ENCODE measurements at regions not wholly inside any gene's neighbourhood (a gene's known extent, or its start where the extent isn't known, plus 50 kb on each side); places are given as distances from the start of the nearest gene placed in this dataset.
"Not testable (repeated sequence)": the region's sequence is repeated elsewhere in the genome, so short reads cannot be mapped to it uniquely, and the experiment has no call there.

DNA sequence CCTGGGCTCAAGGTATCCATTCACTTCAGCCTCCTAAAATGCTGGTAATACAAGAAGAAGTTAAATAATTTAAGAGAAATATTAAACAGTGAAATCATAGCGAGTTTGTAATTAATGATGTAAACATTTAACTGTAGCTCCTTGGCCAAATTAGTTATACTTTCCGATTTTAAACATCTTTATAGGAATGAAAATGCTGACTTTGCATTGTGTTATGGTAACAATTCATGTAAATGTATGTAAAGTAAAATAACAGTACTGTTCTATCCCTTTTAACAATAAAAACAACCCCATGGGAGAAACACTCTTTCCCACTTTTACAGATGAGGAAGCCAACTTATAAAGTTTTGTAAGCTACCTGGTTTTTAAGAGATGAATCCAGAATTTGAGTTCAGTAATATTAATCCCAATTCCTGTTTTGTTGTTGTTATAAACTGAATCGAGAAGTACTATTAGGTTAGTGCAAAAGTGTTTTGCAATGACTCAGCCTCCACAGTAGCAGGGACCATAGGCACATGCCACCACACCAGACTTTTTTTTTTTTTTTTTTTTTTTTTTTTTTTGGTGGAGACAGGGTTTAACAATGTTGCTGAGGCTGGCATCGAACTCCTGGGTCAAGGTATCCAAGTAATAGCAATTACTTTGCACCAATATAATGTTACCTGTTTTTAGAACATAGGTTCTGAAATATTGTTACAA is 1360.4 kb downstream of the BRINP3 start:
- TF ChIP-seq CTCF (IDR thresholded peaks at IDR 0.05; ENCODE audit: low read depth, low read length), result no peak
- no peak overlapping the region for H3K4me3 ChIP-seq (ENCODE audit: low read depth, low read length)
- in situ Hi-C loops (cut with HindIII; ENCODE audit: low sequenced_read_pairs), result no loop called here
- DNase-seq (ENCODE audit: low read depth, low spot score), result no peak

DNA sequence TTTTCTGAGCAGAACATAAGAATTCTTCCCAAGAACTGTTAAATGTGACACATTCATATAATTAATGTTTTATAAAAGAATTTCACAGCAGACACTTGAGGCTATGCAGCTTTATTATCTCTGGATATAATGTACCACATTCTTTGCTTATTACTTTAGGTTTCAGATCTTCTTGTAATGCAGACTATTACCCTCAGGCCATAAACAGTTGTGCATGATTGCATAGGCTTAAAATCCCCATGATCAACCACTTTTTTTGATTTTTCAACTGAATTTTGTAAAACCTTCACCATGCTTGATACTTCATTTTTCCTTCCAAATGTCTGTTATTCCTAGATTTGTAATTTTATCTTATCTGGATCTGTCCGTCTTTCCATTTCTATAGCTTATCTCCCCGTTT is 1355.7 kb downstream of the BRINP3 start:
- no peak for DNase-seq (ENCODE audit: low read depth, low spot score)
- no peak for TF ChIP-seq CTCF (IDR thresholded peaks at IDR 0.05; ENCODE audit: low read depth, low read length)
- in situ Hi-C loops (cut with HindIII; ENCODE audit: low sequenced_read_pairs), result no loop called here
- H3K4me3 ChIP-seq (ENCODE audit: low read depth, low read length), result no peak overlapping the region

- in situ Hi-C loops (cut with HindIII; ENCODE audit: low sequenced_read_pairs), result no loop called here
- no peak for TF ChIP-seq CTCF (IDR thresholded peaks at IDR 0.05; ENCODE audit: low read depth, low read length)
- no peak for DNase-seq (ENCODE audit: low read depth, low spot score)
- H3K4me3 ChIP-seq (ENCODE audit: low read depth, low read length), result no peak overlapping the region
These were observed 1352.0 kb downstream of the BRINP3 start for GRCh38 chr1:189125694-189126093.

- in situ Hi-C loops (cut with HindIII; ENCODE audit: low sequenced_read_pairs), result no loop called here
- no peak for DNase-seq (ENCODE audit: low read depth, low spot score)
- TF ChIP-seq CTCF (IDR thresholded peaks at IDR 0.05; ENCODE audit: low read depth, low read length), result no peak
- no peak overlapping the region for H3K4me3 ChIP-seq (ENCODE audit: low read depth, low read length)
These were observed 1346.1 kb downstream of the BRINP3 start for GRCh38 chr1:189131576-189131975.

GRCh38 chr1:189139748-189140147 is 1337.9 kb downstream of the BRINP3 start:
- in situ Hi-C loops (cut with HindIII; ENCODE audit: low sequenced_read_pairs); DNase-seq (ENCODE audit: low read depth, low spot score): not testable (repeated sequence)

GRCh38 chr1:189141056-189141455 is 1336.6 kb downstream of the BRINP3 start:
- H3K4me3 ChIP-seq (ENCODE audit: low read depth, low read length), result no peak overlapping the region
- in situ Hi-C loops (cut with HindIII; ENCODE audit: low sequenced_read_pairs), result no loop called here
- no peak for TF ChIP-seq CTCF (IDR thresholded peaks at IDR 0.05; ENCODE audit: low read depth, low read length)
- no peak for DNase-seq (ENCODE audit: low read depth, low spot score)

More at GRCh38 chr1:189139748-189140147, 1337.9 kb downstream of the BRINP3 start:
- not testable (repeated sequence) for H3K4me3 ChIP-seq (ENCODE audit: low read depth, low read length)

GRCh38 chr1:189149547-189150375 is 1327.9 kb downstream of the BRINP3 start:
- no peak for TF ChIP-seq CTCF (IDR thresholded peaks at IDR 0.05; ENCODE audit: low read depth, low read length)
- DNase-seq (ENCODE audit: low read depth, low spot score), result no peak
- H3K4me3 ChIP-seq (ENCODE audit: low read depth, low read length), result no peak overlapping the region
- in situ Hi-C loops (cut with HindIII; ENCODE audit: low sequenced_read_pairs), result no loop called here

Measured in astrocyte of the spinal cord (primary cell).